GM23338 (cell line): ENCODE measurements at regions not wholly inside any gene's neighbourhood (a gene's known extent, or its start where the extent isn't known, plus 50 kb on each side); places are given as distances from the start of the nearest gene placed in this dataset.

Source experiments
- ATAC-seq: fragments of 200-7000 bp; cut with Tn5 transposase; 3 replicates; pipeline ENCODE4 v1.9.1; 2020
- DNase-seq: peaks from one replicate; pipeline ENCODE4 v3.0.0-alpha.2; 2015; ENCODE audit warnings: low spot score
- H2AFZ ChIP-seq: fragments of 200-600 bp; sonication (generic); 2 replicates; pipeline ENCODE4 v1.8.0; 2016; ENCODE audit warnings: antibody characterized with exemption, mild to moderate bottlenecking, moderate library complexity
- H3F3A ChIP-seq: fragments of 200-600 bp; sonication (generic); replicated peaks from 2 replicates; pipeline ENCODE4 v1.8.0; 2017; ENCODE audit warnings: antibody characterized with exemption, mixed run types, low read depth
- H3K27ac ChIP-seq: fragments of 200-600 bp; sonication (generic); 2 replicates; pipeline ENCODE4 v1.6.1; 2016; ENCODE audit warnings: low read depth
- H3K27me3 ChIP-seq: fragments of 200-600 bp; sonication (generic); 2 replicates; pipeline ENCODE4 v1.8.0; 2016; ENCODE audit warnings: mild to moderate bottlenecking, mixed run types, moderate library complexity; ENCODE audit not compliant: insufficient read depth
- H3K36me3 ChIP-seq: fragments of 200-600 bp; sonication (generic); 2 replicates; pipeline ENCODE4 v1.8.0; 2016; ENCODE audit warnings: mild to moderate bottlenecking; ENCODE audit not compliant: insufficient read depth
- H3K4me1 ChIP-seq: fragments of 200-600 bp; sonication (generic); 2 replicates; pipeline ENCODE4 v1.8.0; 2016; ENCODE audit warnings: mild to moderate bottlenecking, moderate library complexity; ENCODE audit not compliant: insufficient read depth
- H3K4me2 ChIP-seq: fragments of 200-600 bp; sonication (generic); 2 replicates; pipeline ENCODE4 v1.7.1; 2017; ENCODE audit warnings: mixed run types
- H3K4me3 ChIP-seq: fragments of 200-600 bp; sonication (generic); 2 replicates; pipeline ENCODE4 v1.6.1; 2016; ENCODE audit warnings: mixed run types
- H3K79me2 ChIP-seq: fragments of 200-600 bp; sonication (generic); replicated peaks from 2 replicates; pipeline ENCODE4 v1.8.0; 2017; ENCODE audit warnings: mild to moderate bottlenecking; ENCODE audit not compliant: insufficient read depth
- H3K9me2 ChIP-seq: fragments of 200-600 bp; sonication (generic); 2 replicates; pipeline ENCODE4 v1.8.0; 2017; ENCODE audit not compliant: insufficient read depth
- H4K20me1 ChIP-seq: fragments of 200-600 bp; sonication (generic); replicated peaks from 2 replicates; pipeline ENCODE4 v1.8.0; 2017; ENCODE audit warnings: mild to moderate bottlenecking; ENCODE audit not compliant: insufficient read depth
- H3K27ac Mint-ChIP-seq: 2 replicates; pipeline ENCODE4 v1.8.0; 2020; ENCODE audit warnings: inconsistent platforms, mild to moderate bottlenecking, moderate library complexity, mixed read lengths
- H3K27me3 Mint-ChIP-seq: 3 replicates; pipeline ENCODE4 v1.8.0; 2022; ENCODE audit warnings: low read depth, mild to moderate bottlenecking, moderate library complexity, mixed read lengths, inconsistent platforms; ENCODE audit not compliant: insufficient read depth, poor library complexity
- H3K36me3 Mint-ChIP-seq: 3 replicates; pipeline ENCODE4 v1.8.0; 2021; ENCODE audit warnings: low read depth, mild to moderate bottlenecking, inconsistent platforms, moderate library complexity, mixed read lengths
- H3K4me1 Mint-ChIP-seq: 3 replicates; pipeline ENCODE4 v1.8.0; 2020; ENCODE audit warnings: mild to moderate bottlenecking, inconsistent platforms, mixed read lengths
- H3K4me3 Mint-ChIP-seq: 3 replicates; pipeline ENCODE4 v1.8.0; 2021; ENCODE audit warnings: moderate library complexity, mild to moderate bottlenecking, inconsistent platforms, mixed read lengths
- H3K9me3 Mint-ChIP-seq: 3 replicates; pipeline ENCODE4 v1.8.0; 2020; ENCODE audit warnings: moderate library complexity, mild to moderate bottlenecking, inconsistent platforms, mixed read lengths
- CREB1 ChIP-seq: fragments of 250-450 bp; sonication (Bioruptor Pico); IDR thresholded peaks from 2 replicates; pipeline ENCODE4 v1.5.0; 2020; ENCODE audit warnings: low read depth, mild to moderate bottlenecking, moderate library complexity
- CTCF ChIP-seq, 2 experiments: fragments of 200-600 bp in 1 of 2; sonication (generic) in 1 of 2; conservative IDR thresholded peaks; 2 replicates each; pipeline versions ENCODE4 v1.5.1 to v1.6.1; 2016 to 2017; ENCODE audit warnings: antibody characterized with exemption in 2 of 2, low read depth in 2 of 2, mild to moderate bottlenecking in 2 of 2, moderate library complexity in 1 of 2
- ETS1 ChIP-seq: IDR thresholded peaks from 2 replicates; pipeline ENCODE4 v1.6.1; 2016; ENCODE audit warnings: antibody characterized with exemption
- EZH2 ChIP-seq: fragments of 200-600 bp; sonication (generic); IDR thresholded peaks from one replicate; pipeline ENCODE4 v1.8.0; 2017; ENCODE audit warnings: antibody characterized with exemption, mild to moderate bottlenecking, low read depth; ENCODE audit not compliant: unreplicated experiment
- EZH2phosphoT487 ChIP-seq: fragments of 200-600 bp; sonication (generic); IDR thresholded peaks from one replicate; pipeline ENCODE4 v1.8.1; 2018; ENCODE audit warnings: antibody characterized with exemption; ENCODE audit not compliant: unreplicated experiment
- JUNB ChIP-seq: IDR thresholded peaks from one replicate; pipeline ENCODE4 v1.6.1; 2016; ENCODE audit warnings: antibody characterized with exemption; ENCODE audit not compliant: unreplicated experiment
- NANOG ChIP-seq: IDR thresholded peaks from 2 replicates; pipeline ENCODE4 v1.6.1; 2016; ENCODE audit warnings: antibody characterized with exemption, borderline replicate concordance
- POLR2AphosphoS5 ChIP-seq: IDR thresholded peaks from 2 replicates; pipeline ENCODE4 v1.6.1; 2016; ENCODE audit warnings: antibody characterized with exemption, low read depth
- REST ChIP-seq: IDR thresholded peaks from one replicate; pipeline ENCODE4 v1.6.1; 2018; ENCODE audit warnings: antibody characterized with exemption; ENCODE audit not compliant: unreplicated experiment
- STAT1 ChIP-seq: IDR thresholded peaks from one replicate; pipeline ENCODE4 v1.6.1; 2016; ENCODE audit warnings: antibody characterized with exemption; ENCODE audit not compliant: unreplicated experiment
- ZNF114 ChIP-seq: fragments of 250-450 bp; sonication (Bioruptor Pico); IDR thresholded peaks from 2 replicates; pipeline ENCODE4 v1.5.0; 2020; ENCODE audit warnings: mild to moderate bottlenecking, moderate library complexity
- ZNF331 ChIP-seq: fragments of 250-450 bp; sonication (Bioruptor Pico); IDR thresholded peaks from 2 replicates; pipeline ENCODE4 v1.5.0; 2020; ENCODE audit warnings: low read depth, mild to moderate bottlenecking, moderate library complexity
- ZNF462 ChIP-seq: fragments of 250-450 bp; sonication (Bioruptor Pico); IDR thresholded peaks from 2 replicates; pipeline ENCODE4 v1.5.0; 2020; ENCODE audit warnings: mild to moderate bottlenecking, moderate library complexity

GRCh38 chr22:27422442-27422841 lies 379.1 kb downstream of the MN1 start:
- Mint-ChIP-seq H3K27me3 (peaks cover 11% of the 10 kb centered on the region), H3K4me3 (no peak overlapping the region), H3K27ac (no peak overlapping the region), H3K36me3 (no peaks in the 10 kb centered on the region), H3K4me1 (peaks cover 10% of the 10 kb centered on the region; the same call in 2 of the 3 replicates), H3K9me3 (peaks cover 3% of the 10 kb centered on the region; the same call in 2 of the 3 replicates)
- Histone ChIP-seq H3K79me2 (no peaks in the 10 kb centered on the region), H2AFZ (no peak overlapping the region), H3K9me2 (no peaks in the 10 kb centered on the region), H3K4me1 (peaks cover 3% of the 10 kb centered on the region; the same call in 1 of the 2 replicates), H3F3A (no peaks in the 10 kb centered on the region), H3K27ac (no peak overlapping the region), H3K4me3 (no peak overlapping the region), H3K27me3 (no peaks in the 10 kb centered on the region), H3K36me3 (no peaks in the 10 kb centered on the region), H4K20me1 (no peaks in the 10 kb centered on the region), H3K4me2 (no peak overlapping the region)
- DNase-seq: no peak
- TF ChIP-seq REST (no peak), ZNF114 (CRISPR knock-in tag) (no peak), EZH2phosphoT487 (no peak), NANOG (no peak), EZH2 (no peak), CREB1 (CRISPR knock-in tag) (no peak), JUNB (no peak), STAT1 (no peak), ETS1 (no peak), ZNF331 (CRISPR knock-in tag) (no peak), ZNF462 (CRISPR knock-in tag) (no peak), POLR2AphosphoS5 (no peak), CTCF (conservative IDR thresholded peaks at IDR 0.05; ENCODE audit: low read depth in 2 of 2) (no peak)
- ATAC-seq: no peak
